GM12878 (cell line): ENCODE measurements at regions not wholly inside any gene's neighbourhood (a gene's known extent, or its start where the extent isn't known, plus 50 kb on each side); places are given as distances from the start of the nearest gene placed in this dataset.

ENCODE experiments used
- ATAC-seq: fragments of 200-7000 bp; cut with Tn5 transposase; 3 replicates; pipeline ENCODE4 v1.9.1; 2020; ENCODE audit warnings: mild to moderate bottlenecking, moderate library complexity
- BruUV-seq: library from RNA; stranded (reverse); fragments of 400-500 nt; replicated peaks from 2 replicates; lab custom pipeline; 2021; lab: Mats Ljungman, UMichigan
- CTCF ChIA-PET: fragments of 300-600 bp; sonication (Branson Sonifier 250); formaldehyde crosslinking; extraction: SDS; loops from one replicate; lab custom pipeline; 2021; ENCODE audit warnings: inconsistent platforms; lab: Yijun Ruan, JAX
- POLR2A ChIA-PET: fragments of 350-600 bp; formaldehyde crosslinking; extraction: SDS; loops from one replicate; lab custom pipeline; 2021; ENCODE audit warnings: inconsistent platforms; lab: Charles Lee
- RAD21 ChIA-PET: fragments of 300-600 bp; sonication (Branson Sonifier 250); formaldehyde crosslinking; loops from one replicate; lab custom pipeline; 2023; ENCODE audit warnings: antibody characterized with exemption; ENCODE audit not compliant: unreplicated experiment; lab: Charles Lee
- SMC1A ChIA-PET: fragments of 300-600 bp; sonication (Branson Sonifier 250); formaldehyde crosslinking; loops from one replicate; lab custom pipeline; 2023; ENCODE audit not compliant: unreplicated experiment, uncharacterized antibody; lab: Charles Lee
- DNase-seq: peaks from one replicate; pipeline ENCODE4 v3.0.0-alpha.2; 2011; ENCODE audit warnings: low read depth, low spot score
- FAIRE-seq: peaks from 3 replicates; lab custom pipeline; 2011; peaks lifted over from hg19 to GRCh38; lab: Jason Lieb, UNC
- H2AFZ ChIP-seq: 2 replicates; pipeline ENCODE4 v1.6.0; 2011; ENCODE audit warnings: low read depth, low read length, control low read depth; ENCODE audit not compliant: control insufficient read depth
- H3K27ac ChIP-seq: 2 replicates; pipeline ENCODE4 v1.5.1; 2011; ENCODE audit warnings: control low read depth; ENCODE audit not compliant: control insufficient read depth, insufficient read depth
- H3K27me3 ChIP-seq, 2 experiments: replicated peaks in 1 of 2; 2 replicates each; pipeline versions ENCODE4 v1.6.0 to v1.6.1; 2011; ENCODE audit warnings: low read length in 1 of 2; ENCODE audit not compliant: control insufficient read depth in 2 of 2, insufficient read depth in 2 of 2
- H3K36me3 ChIP-seq, 2 experiments: 2 replicates each; pipeline ENCODE4 v1.5.1; 2011; ENCODE audit warnings: low read length in 1 of 2; ENCODE audit not compliant: control insufficient read depth in 2 of 2, insufficient read depth in 2 of 2
- H3K4me1 ChIP-seq: 2 replicates; pipeline ENCODE4 v1.6.1; 2011; ENCODE audit warnings: mild to moderate bottlenecking, low read length, moderate library complexity, mixed read lengths; ENCODE audit not compliant: control insufficient read depth, insufficient read depth
- H3K4me2 ChIP-seq: 2 replicates; pipeline ENCODE4 v1.6.0; 2011; ENCODE audit warnings: control low read depth; ENCODE audit not compliant: control insufficient read depth, insufficient read depth
- H3K4me3 ChIP-seq: fragments of 200-600 bp; sonication (generic); 2 replicates; pipeline ENCODE4 v1.5.1; 2016
- H3K79me2 ChIP-seq: 2 replicates; pipeline ENCODE4 v1.6.0; 2011; ENCODE audit warnings: low read length; ENCODE audit not compliant: control insufficient read depth, insufficient read depth
- H3K9ac ChIP-seq: 2 replicates; pipeline ENCODE4 v1.8.0; 2011; ENCODE audit warnings: low read length, control low read depth, mixed read lengths; ENCODE audit not compliant: control insufficient read depth, insufficient read depth
- H3K9me3 ChIP-seq: replicated peaks from 3 replicates; pipeline ENCODE4 v1.5.1; 2011; ENCODE audit warnings: mild to moderate bottlenecking, low read length; ENCODE audit not compliant: control insufficient read depth, insufficient read depth
- H4K20me1 ChIP-seq: 2 replicates; pipeline ENCODE4 v1.6.0; 2011; ENCODE audit not compliant: control insufficient read depth, insufficient read depth
- ATF7 ChIP-seq: fragments of 450-650 bp; IDR thresholded peaks from 2 replicates; pipeline ENCODE4 v1.6.1; 2016; ENCODE audit warnings: low read depth, mild to moderate bottlenecking
- E2F4 ChIP-seq: IDR thresholded peaks from 2 replicates; pipeline ENCODE4 v1.6.1; 2012; ENCODE audit warnings: low read depth, low read length, improper control_type of control experiment
- EP300 ChIP-seq, 2 experiments: fragments of 150-350 bp in 1 of 2; IDR thresholded peaks; 2 replicates each; pipeline ENCODE4 v1.6.1; 2011 to 2012; ENCODE audit warnings: low read depth in 2 of 2, low read length in 2 of 2, borderline replicate concordance in 1 of 2, improper control_type of control experiment in 1 of 2, inconsistent platforms in 1 of 2; ENCODE audit not compliant: control insufficient read depth in 1 of 2
- GABPA ChIP-seq: IDR thresholded peaks from 2 replicates; pipeline ENCODE4 v1.6.1; 2014; ENCODE audit warnings: antibody characterized with exemption, low read depth, mild to moderate bottlenecking, inconsistent platforms
- HDGF ChIP-seq: fragments of 450-650 bp; IDR thresholded peaks from 2 replicates; pipeline ENCODE4 v1.6.1; 2016; ENCODE audit warnings: antibody characterized with exemption
- KAT2A ChIP-seq: conservative IDR thresholded peaks from 2 replicates; pipeline ENCODE4 v1.6.1; 2011; ENCODE audit warnings: low read depth, low read length; ENCODE audit not compliant: control insufficient read depth
- MEF2A ChIP-seq: IDR thresholded peaks from 2 replicates; pipeline ENCODE4 v1.6.1; 2011; ENCODE audit warnings: low read depth, mild to moderate bottlenecking, low read length, moderate library complexity; ENCODE audit not compliant: insufficient read depth
- NFIC ChIP-seq: IDR thresholded peaks from 2 replicates; pipeline ENCODE4 v1.6.1; 2012; ENCODE audit warnings: low read depth, mild to moderate bottlenecking, inconsistent platforms, low read length, moderate library complexity
- POU2F2 ChIP-seq: IDR thresholded peaks from 3 replicates; pipeline ENCODE4 v1.6.1; 2011; ENCODE audit warnings: low read depth, mild to moderate bottlenecking, low read length, borderline replicate concordance
- RBBP5 ChIP-seq: fragments of 200-600 bp; sonication (generic); conservative IDR thresholded peaks from 2 replicates; pipeline ENCODE4 v1.6.1; 2016
- STAT3 ChIP-seq: IDR thresholded peaks from 2 replicates; pipeline ENCODE4 v1.6.1; 2011; ENCODE audit warnings: low read depth, low read length, improper control_type of control experiment
- ZNF384 ChIP-seq: IDR thresholded peaks from 2 replicates; pipeline ENCODE4 v1.6.1; 2012; ENCODE audit warnings: low read depth, mild to moderate bottlenecking, low read length, improper control_type of control experiment, borderline replicate concordance
- ZNF622 ChIP-seq: fragments of 450-650 bp; IDR thresholded peaks from 2 replicates; pipeline ENCODE4 v1.6.1; 2017; ENCODE audit warnings: mild to moderate bottlenecking, inconsistent platforms
- ZZZ3 ChIP-seq: IDR thresholded peaks from 2 replicates; pipeline ENCODE4 v1.6.1; 2011; ENCODE audit warnings: low read depth; ENCODE audit not compliant: control insufficient read depth, insufficient read length
- WGBS: methylation state at CpG from one replicate; pipeline ENCODE4 v1.1.6; 2016; ENCODE audit warnings: low lambda C conversion rate; ENCODE audit not compliant: insufficient replicate concordance, insufficient coverage; ENCODE audit errors: missing lambda C conversion rate; 5-methylcytosine and 5-hydroxymethylcytosine counted together
- in situ Hi-C: fragments of 300-500 bp; cut with MboI; formaldehyde crosslinking; loops from 9 replicates; pipeline ENCODE4 v1.14.3; 2018; ENCODE audit warnings: mixed read lengths
- intact Hi-C: fragments of 100-400 bp; cut with micrococcal nuclease; formaldehyde crosslinking; loops from one replicate; pipeline ENCODE4 v1.14.2; 2022; ENCODE audit not compliant: unreplicated experiment
- TF ChIP-seq, protein P1 (sequence below): fragments of 150-350 bp; IDR thresholded peaks from 2 replicates; pipeline ENCODE4 v1.6.1; 2016; ENCODE audit warnings: low read depth, low read length
- TF ChIP-seq, protein P2 (sequence below), 3 experiments: IDR thresholded peaks in 2 of 3; conservative IDR thresholded peaks in 1 of 3; 2 replicates each; pipeline ENCODE4 v1.5.1; 2011; ENCODE audit warnings: low read depth in 3 of 3, low read length in 3 of 3, mild to moderate bottlenecking in 3 of 3, control low read depth in 2 of 3, moderate library complexity in 2 of 3, inconsistent platforms in 1 of 3, mixed read lengths in 1 of 3; ENCODE audit not compliant: control insufficient read depth in 2 of 3, insufficient read depth in 1 of 3; ENCODE audit errors: extremely low read depth in 1 of 3
- TF ChIP-seq, protein P3 (sequence below): IDR thresholded peaks from 2 replicates; pipeline ENCODE4 v1.6.1; 2012; ENCODE audit warnings: low read depth, low read length, improper control_type of control experiment

- intact Hi-C loops: loop anchor here (5.0 to 10.0 kb wide), 2 partner anchors 48 to 95 kb away; no protein-coding TSS in a partner anchor
- Histone ChIP-seq H3K79me2 (no peaks in the 10 kb centered on the region), H3K4me3 (no peak overlapping the region), H3K36me3 (no peaks in the 10 kb centered on the region), H3K9ac (peak overlapping the region; percentile 69; the same call in 1 of the 2 replicates), H4K20me1 (no peaks in the 10 kb centered on the region), H3K4me2 (no peak overlapping the region), H3K9me3 (peaks cover 4% of the 10 kb centered on the region; the same call in 2 of the 3 replicates), H2AFZ (peak overlapping the region; percentile 20), H3K27me3 (no peaks in the 10 kb centered on the region), H3K27ac (peak overlapping the region; percentile 86), H3K4me1 (peaks cover 53% of the 10 kb centered on the region)
- ChIA-PET SMC1A (interaction anchor here (0.9 to 9.9 kb wide), 13 partner anchors 10 to 300 kb away, joined by 3 to 91 read pairs (median 4); no protein-coding TSS in a partner anchor), POLR2A (interaction anchor here (0.6 to 2.9 kb wide), 6 partner anchors 10 to 295 kb away, joined by 3 to 21 read pairs (median 5); partner anchors contain the start of gene KATNAL1), CTCF (interaction anchor here (0.8 to 8.4 kb wide), 5 partner anchors 11 to 404 kb away, joined by 3 to 92 read pairs (median 8); no protein-coding TSS in a partner anchor), RAD21 (interaction anchor here (0.6 to 6.7 kb wide), 9 partner anchors 9 to 388 kb away, joined by 3 to 60 read pairs (median 6); partner anchors contain the start of gene KATNAL1)
- ATAC-seq (no peak), FAIRE-seq (no peak), DNase-seq (no peak)
- whole genome bisulfite sequencing: 19% methylated on average over 4 of the region's 4 CpGs
- in situ Hi-C loops: no loop called here
- BruUV-seq: no TSS peak
- no peak for TF ChIP-seq MEF2A
- TF ChIP-seq POU2F2: no peak
- no peak for TF ChIP-seq EP300 (IDR thresholded peaks at IDR 0.05; ENCODE audit: borderline replicate concordance in 1 of 2, control insufficient read depth in 1 of 2, low read depth in 2 of 2, low read length in 2 of 2)
- no peak for TF ChIP-seq ZZZ3
- TF ChIP-seq, protein P1, sequence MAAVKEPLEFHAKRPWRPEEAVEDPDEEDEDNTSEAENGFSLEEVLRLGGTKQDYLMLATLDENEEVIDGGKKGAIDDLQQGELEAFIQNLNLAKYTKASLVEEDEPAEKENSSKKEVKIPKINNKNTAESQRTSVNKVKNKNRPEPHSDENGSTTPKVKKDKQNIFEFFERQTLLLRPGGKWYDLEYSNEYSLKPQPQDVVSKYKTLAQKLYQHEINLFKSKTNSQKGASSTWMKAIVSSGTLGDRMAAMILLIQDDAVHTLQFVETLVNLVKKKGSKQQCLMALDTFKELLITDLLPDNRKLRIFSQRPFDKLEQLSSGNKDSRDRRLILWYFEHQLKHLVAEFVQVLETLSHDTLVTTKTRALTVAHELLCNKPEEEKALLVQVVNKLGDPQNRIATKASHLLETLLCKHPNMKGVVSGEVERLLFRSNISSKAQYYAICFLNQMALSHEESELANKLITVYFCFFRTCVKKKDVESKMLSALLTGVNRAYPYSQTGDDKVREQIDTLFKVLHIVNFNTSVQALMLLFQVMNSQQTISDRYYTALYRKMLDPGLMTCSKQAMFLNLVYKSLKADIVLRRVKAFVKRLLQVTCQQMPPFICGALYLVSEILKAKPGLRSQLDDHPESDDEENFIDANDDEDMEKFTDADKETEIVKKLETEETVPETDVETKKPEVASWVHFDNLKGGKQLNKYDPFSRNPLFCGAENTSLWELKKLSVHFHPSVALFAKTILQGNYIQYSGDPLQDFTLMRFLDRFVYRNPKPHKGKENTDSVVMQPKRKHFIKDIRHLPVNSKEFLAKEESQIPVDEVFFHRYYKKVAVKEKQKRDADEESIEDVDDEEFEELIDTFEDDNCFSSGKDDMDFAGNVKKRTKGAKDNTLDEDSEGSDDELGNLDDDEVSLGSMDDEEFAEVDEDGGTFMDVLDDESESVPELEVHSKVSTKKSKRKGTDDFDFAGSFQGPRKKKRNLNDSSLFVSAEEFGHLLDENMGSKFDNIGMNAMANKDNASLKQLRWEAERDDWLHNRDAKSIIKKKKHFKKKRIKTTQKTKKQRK: no peak
- TF ChIP-seq HDGF: no peak
- TF ChIP-seq E2F4: no peak
- TF ChIP-seq RBBP5: no peak
- no peak for TF ChIP-seq GABPA
- no peak for TF ChIP-seq NFIC
- TF ChIP-seq KAT2A: no peak
- TF ChIP-seq, protein P2, sequence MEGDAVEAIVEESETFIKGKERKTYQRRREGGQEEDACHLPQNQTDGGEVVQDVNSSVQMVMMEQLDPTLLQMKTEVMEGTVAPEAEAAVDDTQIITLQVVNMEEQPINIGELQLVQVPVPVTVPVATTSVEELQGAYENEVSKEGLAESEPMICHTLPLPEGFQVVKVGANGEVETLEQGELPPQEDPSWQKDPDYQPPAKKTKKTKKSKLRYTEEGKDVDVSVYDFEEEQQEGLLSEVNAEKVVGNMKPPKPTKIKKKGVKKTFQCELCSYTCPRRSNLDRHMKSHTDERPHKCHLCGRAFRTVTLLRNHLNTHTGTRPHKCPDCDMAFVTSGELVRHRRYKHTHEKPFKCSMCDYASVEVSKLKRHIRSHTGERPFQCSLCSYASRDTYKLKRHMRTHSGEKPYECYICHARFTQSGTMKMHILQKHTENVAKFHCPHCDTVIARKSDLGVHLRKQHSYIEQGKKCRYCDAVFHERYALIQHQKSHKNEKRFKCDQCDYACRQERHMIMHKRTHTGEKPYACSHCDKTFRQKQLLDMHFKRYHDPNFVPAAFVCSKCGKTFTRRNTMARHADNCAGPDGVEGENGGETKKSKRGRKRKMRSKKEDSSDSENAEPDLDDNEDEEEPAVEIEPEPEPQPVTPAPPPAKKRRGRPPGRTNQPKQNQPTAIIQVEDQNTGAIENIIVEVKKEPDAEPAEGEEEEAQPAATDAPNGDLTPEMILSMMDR (IDR thresholded peaks at IDR 0.05 in 2 of 3, conservative IDR thresholded peaks at IDR 0.05 in 1 of 3; ENCODE audit: control insufficient read depth in 2 of 3, extremely low read depth in 1 of 3, insufficient read depth in 1 of 3, low read depth in 3 of 3, low read length in 3 of 3): no peak
- TF ChIP-seq, protein P3, sequence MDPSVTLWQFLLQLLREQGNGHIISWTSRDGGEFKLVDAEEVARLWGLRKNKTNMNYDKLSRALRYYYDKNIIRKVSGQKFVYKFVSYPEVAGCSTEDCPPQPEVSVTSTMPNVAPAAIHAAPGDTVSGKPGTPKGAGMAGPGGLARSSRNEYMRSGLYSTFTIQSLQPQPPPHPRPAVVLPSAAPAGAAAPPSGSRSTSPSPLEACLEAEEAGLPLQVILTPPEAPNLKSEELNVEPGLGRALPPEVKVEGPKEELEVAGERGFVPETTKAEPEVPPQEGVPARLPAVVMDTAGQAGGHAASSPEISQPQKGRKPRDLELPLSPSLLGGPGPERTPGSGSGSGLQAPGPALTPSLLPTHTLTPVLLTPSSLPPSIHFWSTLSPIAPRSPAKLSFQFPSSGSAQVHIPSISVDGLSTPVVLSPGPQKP: no peak
- no peak for TF ChIP-seq ATF7
- no peak for TF ChIP-seq STAT3
- TF ChIP-seq ZNF384: no peak
- no peak for TF ChIP-seq ZNF622
Observed at GRCh38 chr13:30147015-30147414, 160.3 kb downstream of the KATNAL1 start.
